GM18861 (cell line): ENCODE measurements at regions not wholly inside any gene's neighbourhood (a gene's known extent, or its start where the extent isn't known, plus 50 kb on each side); places are given as distances from the start of the nearest gene placed in this dataset.
"Not testable (repeated sequence)": the region's sequence is repeated elsewhere in the genome, so short reads cannot be mapped to it uniquely, and the experiment has no call there.

Experiments
- ATAC-seq: cut with Tn5 transposase; IDR thresholded peaks from one replicate; pipeline ENCODE4 v1.9.1; 2021; ENCODE audit not compliant: unreplicated experiment

DNA sequence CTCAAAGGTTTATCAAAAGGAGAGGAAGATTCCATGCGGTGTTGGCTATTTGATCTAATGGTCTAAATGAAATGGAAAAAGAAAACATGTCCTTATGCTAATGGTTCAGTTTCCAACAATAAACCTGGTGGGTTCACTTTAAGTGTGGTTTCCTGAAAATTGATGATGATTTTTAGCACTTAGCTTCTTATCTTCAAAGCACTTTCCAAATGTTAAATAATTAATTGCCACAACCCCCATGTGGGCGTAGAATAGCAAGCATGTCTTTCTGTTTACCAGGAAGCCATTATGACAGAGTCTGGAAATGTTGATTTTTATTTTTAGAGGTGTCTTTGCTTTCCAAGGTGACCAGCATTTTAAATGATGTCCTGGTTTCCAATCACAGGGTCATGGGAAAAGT, 134.8 kb upstream of the SLC4A4 start:
- no peak for ATAC-seq

DNA sequence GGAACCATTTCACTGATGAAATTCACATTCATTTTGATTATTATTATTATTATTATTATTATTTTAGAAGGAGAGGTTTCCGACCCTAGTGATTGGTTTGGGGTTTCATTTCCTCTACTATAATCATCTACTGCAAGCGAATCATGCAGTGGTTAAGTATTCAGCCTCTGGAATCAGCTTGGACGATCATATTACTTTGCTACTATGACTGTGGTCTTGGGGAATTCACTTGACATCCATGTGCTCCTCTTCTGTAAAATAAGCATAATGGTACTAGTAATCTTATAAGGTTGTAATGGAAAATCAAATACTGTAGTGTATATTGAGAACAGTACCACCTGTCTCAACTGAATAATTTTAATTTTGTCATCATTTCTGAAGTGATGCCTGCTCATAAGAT, 132.1 kb upstream of the SLC4A4 start:
- ATAC-seq, result no peak

DNA sequence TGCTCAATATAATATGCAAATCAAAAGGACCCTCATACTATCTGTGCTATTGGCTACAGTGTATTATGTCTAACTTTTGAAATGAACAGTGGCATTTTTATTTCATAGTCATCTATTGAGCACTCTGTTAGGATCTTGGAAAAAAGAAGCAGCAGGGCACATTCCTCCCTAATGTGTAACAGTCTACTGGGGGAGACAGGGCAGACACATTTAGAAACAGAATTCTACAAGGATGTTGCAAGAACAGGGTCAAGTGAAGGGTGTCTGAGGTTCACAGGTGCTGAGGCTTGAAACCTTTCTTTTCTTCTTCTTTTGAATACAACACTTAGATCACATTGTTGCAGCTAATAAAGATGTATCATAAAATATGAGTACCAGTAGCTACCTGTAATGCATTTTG, 129.7 kb upstream of the SLC4A4 start:
- no peak for ATAC-seq

DNA sequence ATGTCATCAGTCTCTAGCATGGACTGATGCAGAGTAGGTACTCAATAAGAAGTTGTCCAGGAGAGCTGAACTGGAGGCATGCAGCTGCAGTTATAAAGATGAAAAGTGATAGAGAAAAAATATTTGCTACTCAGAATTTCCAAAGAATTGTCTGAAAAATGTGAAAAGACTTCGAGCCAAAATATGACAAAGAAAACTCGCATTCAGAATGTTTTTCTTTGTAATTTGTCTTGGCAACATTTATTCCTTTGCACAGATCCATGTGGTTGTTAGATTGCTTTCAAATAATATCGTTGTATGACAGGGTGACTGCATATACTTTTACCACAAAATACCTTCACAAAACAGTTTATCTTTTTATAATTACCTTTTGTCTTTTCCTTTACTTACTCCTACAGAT, 128.0 kb upstream of the SLC4A4 start:
- no peak for ATAC-seq

DNA sequence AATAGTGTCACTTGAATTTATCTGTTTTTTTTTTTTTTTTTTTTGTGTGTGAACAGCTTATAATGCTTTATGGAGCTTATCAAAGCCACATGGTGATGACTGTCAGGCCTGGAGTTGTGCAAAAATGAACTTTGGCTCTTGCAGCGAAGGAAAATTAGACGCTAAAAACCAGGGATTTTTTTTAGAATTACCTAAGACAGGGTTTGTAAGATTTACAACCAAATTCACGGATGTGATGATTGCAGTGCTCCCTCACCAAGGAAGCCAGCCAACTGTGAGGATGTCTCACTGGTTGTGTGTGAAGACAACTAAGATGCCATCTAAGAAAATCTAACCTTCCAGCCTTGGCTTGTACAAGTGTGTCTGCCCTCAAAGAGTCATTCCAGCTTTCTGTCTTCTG, 127.1 kb upstream of the SLC4A4 start:
- ATAC-seq, result no peak

DNA sequence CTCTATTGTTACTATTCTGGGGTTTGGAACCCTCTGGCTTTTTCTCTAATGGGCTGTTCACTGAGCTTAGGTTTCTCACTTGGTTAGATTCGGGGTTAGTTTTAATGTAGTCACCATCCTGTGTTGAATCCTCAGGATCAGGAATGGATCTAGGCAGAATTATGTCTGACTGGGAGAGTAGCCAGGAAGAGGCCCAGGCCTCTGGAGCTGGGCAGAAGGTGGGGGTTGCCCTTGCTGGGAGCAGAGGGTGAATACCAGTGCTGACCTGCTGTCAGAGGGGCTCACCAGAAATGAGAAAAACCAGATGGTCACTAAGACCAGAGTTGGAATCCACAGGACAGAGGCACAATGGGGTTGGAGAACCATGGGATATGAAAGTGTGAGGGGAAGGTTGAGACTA, 126.6 kb upstream of the SLC4A4 start:
- no peak for ATAC-seq

DNA sequence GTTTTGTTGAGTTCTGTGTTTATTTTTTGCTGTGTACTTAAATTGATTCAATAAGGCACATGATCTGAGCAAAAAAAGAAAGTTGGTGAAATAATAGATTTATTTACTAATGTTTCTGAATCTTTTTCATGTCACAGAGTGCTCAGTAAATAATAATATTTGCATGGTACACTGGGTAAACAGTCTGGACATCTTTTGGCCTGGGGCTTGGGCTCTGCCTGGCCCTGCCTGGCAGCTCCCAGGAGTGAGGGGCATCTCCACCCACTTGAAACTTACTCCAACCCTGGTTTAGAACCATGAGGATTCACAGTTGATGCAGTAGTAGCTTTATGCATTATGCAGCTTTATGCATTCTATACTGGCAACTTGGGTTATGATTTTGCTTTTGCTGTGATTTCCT, 124.2 kb upstream of the SLC4A4 start:
- no peak for ATAC-seq

DNA sequence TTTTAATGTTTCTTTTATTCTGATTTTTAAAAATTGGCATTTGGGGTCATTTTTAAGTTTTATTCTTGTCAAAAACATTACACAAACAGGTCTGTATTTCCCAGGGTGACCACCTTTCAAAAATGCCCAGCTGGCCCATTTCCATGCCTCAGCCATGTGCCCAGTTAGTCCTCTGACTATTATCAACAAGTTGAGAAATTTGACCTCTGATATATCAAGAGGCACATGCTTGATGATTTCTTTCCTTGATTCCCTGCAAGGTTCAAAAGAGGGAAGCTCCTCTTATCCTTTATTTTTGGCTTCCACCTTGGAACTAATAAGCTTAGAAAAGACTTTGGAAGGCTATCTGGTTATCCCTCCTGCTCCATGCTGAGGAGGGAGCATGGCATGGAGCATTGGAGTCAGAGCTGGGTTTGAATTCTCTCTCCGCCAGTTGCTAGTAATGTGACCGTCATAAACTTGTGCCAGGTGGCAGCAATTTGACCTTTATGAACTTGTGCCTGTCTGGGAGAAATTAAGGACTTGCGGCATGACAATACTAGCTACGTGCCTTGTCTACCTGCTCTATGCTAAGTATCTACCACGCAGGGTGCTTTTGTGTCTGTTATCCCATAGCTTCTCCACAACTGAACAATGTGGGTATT, 122.4 kb upstream of the SLC4A4 start:
- no peak for ATAC-seq

DNA sequence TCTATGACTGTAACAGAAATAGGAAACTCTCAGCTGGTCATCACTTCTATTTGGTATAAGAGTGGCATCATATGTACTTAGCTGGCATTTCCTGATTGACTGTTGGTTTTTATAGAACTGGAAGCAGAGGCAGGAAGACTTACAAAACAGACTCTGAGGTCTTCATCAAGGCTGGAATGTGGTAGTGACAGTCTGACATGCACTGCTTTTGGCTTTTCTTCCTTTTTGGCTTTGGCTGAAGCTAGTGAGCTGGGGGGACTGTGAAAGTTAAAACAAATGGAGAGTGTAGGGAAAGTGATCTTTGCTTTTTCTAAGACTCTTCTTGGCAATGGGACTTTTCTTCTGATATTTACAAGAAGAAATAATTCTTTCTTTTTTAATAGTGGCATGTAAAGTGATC, 121.1 kb upstream of the SLC4A4 start:
- ATAC-seq, result no peak

DNA sequence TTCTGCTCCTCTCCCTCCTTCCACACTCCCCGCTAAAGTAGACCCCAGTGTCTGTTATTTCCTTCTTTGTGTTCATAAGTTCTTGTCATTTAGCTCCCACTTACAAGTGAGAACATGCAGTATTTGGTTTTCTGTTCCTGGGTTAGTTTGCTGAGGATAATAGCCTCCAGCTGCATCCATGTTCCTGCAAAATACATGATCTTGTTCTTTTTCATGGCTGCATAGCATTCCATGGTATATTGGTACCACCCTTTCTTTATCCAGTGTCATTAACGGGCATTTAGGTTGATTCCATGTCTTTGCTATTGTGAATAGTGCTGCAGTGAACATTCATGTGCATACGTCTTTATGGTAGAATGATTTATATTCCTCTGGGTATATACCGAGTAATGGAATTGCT, 118.0 kb upstream of the SLC4A4 start:
- not testable (repeated sequence) for ATAC-seq

DNA sequence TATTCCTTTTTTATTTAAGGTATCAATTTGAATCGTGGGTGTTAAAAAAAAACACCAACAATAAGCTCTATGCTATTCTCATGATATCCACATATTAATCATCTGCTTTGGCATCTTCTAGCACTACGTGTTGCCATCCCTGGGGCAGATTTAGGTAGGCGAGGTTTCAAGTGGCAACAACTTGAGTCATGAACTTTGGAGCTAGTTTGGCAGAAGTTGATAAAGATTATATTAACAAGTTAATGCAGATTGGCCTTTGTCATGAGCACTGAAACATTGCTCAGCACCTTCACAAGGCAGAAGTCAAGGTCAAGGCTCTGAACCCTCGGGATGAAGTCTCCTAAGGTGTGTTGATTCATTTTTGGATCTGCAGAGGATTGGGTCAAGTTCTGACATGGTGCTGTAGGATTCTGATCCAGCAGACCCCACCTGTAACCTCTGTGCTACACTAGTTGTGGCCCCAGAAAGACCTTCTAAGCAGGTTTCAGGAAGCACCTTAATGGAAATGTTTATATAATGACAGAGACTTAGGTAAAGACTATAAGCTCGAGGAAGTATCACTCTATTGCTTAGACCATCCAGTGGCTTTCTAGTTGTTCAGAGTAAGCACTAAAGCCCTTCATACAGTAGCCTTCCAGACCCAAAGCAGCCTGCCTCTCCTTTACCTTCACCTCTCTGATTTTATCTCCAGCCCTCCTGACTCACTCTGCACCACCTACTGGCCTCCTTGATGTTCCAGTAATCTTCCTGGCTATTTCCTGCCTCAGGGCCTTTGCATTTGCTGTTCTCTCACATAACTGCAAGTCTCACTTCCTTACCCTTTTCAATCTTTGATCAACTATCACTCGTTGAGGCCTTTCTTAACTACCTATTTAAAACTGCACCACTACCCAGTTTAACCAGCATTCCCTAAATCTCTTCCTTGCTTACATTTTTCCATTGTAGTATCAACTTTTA, 117.0 kb upstream of the SLC4A4 start:
- ATAC-seq, result no peak

DNA sequence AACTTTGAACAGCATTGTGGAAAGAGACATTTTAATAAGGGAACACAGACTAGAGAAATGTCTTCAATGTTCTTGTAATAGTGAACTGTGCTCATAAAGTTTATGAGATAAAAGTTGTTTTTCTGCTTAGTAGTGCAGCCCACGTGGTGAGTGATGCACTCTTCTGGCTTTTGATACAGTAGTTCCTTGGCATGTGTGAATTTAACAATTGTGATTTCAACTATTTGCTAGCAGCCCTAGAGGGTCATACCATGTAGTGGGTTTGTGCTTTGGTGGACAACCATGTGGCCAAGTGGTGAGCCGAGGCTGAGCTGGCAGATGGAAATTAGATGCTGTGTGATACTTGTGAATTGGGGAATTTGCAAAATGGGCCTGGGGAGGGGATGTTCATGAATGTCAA, 116.2 kb upstream of the SLC4A4 start:
- ATAC-seq, result no peak

DNA sequence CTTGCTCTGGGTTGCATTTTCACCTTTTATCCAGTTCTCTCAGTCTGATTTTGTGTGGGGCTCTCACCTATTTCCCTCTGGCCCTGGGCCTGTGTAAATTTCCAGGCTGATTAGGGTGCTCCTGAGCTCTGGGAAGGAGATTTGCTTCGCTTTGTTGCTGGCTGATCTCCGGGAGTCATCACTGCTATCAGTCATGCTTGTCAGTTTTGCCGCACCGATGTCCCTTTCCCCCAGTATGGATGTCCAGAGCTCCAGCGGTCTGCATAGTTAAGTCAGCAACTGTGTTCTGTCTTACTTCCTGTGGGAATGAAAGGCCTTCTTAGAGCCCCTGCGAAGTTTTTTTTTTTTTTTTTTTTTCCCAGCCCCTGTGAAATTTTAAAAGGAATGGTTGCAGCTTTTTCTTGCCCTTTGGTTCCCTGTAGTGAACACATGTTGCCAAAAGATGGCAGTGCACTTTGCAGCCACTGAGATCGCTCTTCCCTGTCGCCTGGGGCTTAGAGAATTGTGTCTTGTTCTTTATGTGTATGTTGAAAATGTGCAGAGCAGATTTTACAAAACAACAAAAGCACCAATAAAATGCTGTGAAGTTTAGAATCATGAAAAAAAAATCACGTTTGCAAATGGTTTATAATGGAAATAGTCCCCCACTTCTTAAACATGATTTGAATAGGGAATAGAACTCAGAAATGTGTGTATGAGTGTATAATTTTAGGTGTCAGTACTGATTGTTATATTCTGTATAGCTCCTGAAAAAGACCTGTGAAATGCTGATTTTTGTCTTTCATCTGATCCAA, 109.1 kb upstream of the SLC4A4 start:
- no peak for ATAC-seq

DNA sequence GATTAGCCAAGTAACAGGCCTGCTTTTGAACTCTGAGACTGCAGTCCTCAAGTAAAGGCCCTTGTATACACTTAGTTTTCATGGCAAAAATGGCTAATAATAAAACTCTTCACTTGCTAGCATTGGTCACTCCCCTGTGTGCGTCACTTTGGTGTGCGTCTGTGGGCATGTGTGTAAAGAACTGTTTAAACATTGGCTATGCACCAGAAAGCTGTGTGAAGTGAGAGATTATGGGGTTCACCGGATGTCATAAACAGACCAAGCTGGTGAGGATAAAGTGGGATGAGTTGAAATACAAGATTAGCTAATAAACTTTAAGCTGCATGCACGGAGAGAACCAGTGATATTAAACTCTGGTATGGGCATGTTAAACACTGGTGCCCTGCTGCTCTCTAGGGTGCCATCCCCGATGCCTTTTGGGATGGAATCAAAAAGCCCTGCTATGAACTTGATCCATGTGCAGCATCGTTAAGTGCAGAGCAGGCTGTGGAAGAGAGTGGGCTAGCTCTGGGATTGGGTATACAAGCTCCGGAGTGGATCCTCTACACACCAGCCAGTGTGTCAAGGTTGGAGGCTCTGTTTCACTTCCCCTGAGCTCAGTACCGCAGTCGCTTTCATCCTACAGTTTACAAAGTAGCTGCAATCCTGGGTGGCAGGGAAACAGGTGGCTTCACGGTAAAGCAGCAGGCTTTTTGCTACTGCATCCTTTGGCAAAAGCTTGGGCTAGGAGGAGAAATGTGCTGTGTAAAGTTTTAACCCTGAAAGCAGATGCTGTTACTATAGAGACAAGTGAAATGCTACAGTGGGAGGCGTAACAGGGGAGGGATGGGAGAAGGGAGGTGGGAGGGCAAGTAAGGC, 108.3 kb upstream of the SLC4A4 start:
- no peak for ATAC-seq

DNA sequence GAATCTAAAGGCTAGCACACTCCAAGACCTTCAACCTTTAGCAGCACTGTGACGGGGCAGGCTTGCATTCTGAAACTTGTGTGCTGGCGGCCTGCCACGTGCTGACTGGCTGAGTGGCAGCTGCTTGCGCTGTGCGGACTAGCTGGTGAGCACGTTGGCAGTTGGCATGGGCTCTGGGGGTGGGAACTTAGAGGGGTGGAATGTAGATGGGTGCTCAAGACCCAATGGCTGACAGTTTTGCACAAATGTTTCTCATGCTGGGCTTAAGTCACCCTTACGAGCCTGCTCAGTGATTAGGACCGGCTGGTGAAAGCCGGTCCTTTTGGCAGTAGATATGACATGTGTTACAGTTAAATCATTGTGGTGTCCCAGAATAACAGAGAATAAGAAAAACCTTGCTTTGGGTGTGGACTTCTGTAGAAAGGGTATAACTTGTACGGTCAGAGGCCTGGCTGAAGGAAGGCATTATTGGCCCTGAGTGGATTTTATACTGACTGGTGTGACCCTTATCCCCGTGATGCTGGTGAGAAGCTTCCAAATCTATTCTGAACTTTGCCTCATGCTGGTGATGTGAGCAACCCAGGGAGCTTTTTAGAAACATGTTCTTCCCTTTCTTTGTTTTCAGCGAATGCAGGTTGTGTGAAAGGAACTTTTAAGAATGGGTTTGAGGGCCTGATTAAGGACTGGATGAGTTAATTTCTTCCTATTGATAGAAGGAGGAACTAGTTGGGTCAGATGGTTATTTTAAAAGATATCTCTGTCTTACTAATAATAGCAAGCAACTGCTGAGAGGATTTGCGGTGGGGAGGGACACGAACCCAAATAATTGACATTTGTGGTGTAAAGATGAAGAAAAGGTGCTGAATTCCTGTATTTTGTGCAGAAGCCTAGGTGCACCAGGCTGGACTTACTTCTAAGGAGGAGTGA, 107.4 kb upstream of the SLC4A4 start:
- no peak for ATAC-seq

DNA sequence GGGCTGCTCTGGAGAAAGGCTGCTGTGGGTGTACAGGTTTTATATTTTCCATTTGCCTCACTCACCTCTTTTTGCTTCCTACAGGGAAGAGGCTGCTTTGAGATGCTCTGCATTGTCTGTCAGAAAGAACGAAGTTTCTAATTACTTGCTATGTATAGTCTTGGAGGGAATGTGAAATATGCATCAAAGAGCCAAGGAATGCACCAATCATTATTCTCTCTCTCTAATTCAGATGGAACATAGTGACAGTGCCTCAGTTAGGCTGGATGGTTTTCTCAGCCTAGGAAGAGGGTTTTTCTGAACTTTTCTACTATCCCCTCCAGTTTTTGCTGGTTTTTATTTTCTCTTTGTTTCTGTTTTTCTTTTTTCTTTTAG, 106.8 kb upstream of the SLC4A4 start:
- ATAC-seq, result no peak

DNA sequence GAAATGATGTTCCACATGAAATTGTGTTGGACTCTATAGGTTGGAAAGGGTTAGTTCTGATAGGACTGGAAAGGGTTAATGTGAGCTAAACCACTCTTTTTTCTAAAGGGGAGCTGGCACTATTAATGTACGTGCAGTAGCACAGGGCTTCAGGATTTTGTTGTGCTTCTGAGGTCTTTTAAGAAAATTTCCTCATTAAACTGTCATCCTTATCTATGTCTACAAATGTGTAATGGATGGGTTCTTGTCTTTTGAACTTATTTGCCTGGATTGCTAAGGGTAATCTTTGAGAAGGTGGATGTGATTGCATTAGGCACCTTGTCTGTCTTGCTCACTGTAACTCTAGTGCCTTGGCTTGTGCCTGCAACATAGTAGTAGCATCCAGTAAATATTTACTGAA, 106.0 kb upstream of the SLC4A4 start:
- no peak for ATAC-seq

DNA sequence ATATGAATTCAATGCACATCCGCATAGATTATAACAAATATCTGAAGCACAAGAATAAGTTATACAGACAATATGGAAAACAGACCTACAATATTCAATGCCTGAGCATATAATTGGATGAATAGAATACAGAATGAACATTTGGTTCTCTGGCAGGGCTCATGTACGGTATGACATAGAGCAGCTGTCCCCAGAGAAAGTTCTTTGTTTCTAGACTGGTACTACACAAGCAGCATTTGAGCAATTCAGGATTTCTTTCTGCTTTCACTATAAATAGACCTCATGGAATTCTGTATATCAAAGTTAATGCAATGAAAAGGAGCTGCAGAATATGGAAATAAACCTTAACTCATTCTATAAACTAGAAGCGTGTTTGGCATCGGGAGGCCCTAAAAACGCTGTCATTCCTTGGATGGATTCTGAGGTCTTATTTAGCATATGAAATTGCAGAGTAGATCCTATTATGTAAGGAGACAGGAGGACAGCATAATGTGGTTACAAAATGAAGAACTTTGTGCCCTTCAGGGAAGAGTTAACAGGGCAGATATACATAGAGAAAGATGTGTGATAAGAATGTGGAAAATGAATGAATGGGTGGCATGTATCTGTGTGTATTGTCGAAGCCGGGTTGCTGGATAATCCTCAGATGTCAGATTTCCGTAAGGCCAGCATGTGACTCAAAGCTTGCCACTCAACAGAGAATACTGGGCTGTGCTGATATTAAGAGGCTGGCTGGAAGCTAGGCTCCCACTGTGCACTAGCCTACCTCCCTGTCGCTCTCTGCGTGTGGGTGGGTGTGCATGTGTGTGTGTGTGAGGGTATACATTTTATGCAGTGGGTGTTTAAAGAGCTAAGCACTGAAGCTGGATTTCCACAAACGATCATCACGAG, 103.3 kb upstream of the SLC4A4 start:
- no peak for ATAC-seq

DNA sequence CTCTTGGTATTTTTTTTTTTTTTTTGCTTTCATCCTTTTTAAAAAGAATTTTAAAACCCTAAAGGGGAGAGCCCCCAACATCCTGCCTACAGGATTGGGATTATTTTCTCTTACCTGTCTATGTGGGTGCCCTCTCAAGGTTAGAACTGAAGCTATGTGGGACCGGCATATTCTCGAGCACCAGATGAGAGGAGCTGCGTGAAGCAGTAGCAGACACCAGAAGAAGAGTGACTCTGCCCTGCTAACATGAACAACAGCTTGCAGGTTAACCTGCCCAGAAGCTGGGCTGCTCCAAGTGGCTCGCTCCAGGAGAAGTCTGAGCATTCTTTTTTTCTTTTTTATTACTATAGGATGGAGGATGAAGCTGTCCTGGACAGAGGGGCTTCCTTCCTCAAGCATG, 102.6 kb upstream of the SLC4A4 start:
- no peak for ATAC-seq
